WERI-Rb-1 (cell line): ENCODE measurements at regions not wholly inside any gene's neighbourhood (a gene's known extent, or its start where the extent isn't known, plus 50 kb on each side); places are given as distances from the start of the nearest gene placed in this dataset.

Experiments
- DNase-seq: peaks from one replicate; pipeline ENCODE4 v3.0.0-alpha.2; 2020
- H3K27ac ChIP-seq: fragments of 250-450 bp; sonication (Bioruptor Pico); 2 replicates; pipeline ENCODE4 v1.5.1; 2020; ENCODE audit warnings: mild to moderate bottlenecking, moderate library complexity
- H3K27me3 ChIP-seq: fragments of 250-450 bp; sonication (Bioruptor Pico); 2 replicates; pipeline ENCODE4 v1.5.1; 2021; ENCODE audit warnings: mild to moderate bottlenecking, low read depth, moderate library complexity; ENCODE audit not compliant: insufficient read depth, severe bottlenecking
- H3K36me3 ChIP-seq: fragments of 250-450 bp; sonication (Bioruptor Pico); 2 replicates; pipeline ENCODE4 v1.5.1; 2020; ENCODE audit warnings: mild to moderate bottlenecking, moderate library complexity
- H3K4me3 ChIP-seq: 2 replicates; pipeline ENCODE4 v1.5.1; 2011; ENCODE audit warnings: low read depth, mild to moderate bottlenecking, control low read depth, low read length
- H3K9me3 ChIP-seq: fragments of 250-450 bp; sonication (Bioruptor Pico); 2 replicates; pipeline ENCODE4 v1.5.1; 2021; ENCODE audit warnings: mild to moderate bottlenecking, moderate library complexity; ENCODE audit not compliant: severe bottlenecking
- TF ChIP-seq, protein P1 (sequence below): IDR thresholded peaks from 2 replicates; pipeline ENCODE4 v1.5.1; 2011; ENCODE audit warnings: low read depth, mild to moderate bottlenecking, control low read depth, inconsistent platforms, low read length

DNA sequence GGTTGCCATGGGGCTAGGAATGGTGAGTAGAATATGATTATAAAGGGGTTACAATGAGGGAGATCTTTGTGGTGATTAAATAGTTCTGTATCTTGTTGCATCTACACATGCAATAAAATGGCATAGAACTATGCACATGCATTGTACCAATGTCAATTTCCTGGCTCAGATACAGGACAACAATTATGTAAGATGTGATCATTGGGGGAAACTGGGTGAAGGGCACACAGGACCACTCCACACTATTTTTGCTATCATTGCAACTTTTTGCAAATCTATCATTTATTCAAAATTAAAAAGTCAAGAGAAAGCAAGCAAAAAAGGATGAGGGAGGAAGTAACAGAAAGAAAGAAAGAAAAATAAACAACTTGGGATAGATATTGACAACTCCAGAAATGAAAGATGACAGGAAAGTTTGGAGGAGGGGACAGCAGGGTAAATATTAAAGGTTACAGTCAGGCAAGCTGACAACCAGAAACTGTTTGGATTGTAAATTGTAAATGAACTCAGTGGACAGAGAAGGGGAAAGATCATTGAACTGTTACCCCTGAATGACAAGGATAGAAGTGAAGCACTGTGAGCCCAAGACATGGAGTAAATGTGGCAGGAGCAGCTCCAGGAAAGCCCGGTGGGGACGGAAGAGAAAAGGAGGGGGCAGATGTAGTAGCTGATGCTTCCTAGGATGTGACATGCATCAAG, 499.6 kb upstream of the JARID2 start:
- TF ChIP-seq, protein P1, sequence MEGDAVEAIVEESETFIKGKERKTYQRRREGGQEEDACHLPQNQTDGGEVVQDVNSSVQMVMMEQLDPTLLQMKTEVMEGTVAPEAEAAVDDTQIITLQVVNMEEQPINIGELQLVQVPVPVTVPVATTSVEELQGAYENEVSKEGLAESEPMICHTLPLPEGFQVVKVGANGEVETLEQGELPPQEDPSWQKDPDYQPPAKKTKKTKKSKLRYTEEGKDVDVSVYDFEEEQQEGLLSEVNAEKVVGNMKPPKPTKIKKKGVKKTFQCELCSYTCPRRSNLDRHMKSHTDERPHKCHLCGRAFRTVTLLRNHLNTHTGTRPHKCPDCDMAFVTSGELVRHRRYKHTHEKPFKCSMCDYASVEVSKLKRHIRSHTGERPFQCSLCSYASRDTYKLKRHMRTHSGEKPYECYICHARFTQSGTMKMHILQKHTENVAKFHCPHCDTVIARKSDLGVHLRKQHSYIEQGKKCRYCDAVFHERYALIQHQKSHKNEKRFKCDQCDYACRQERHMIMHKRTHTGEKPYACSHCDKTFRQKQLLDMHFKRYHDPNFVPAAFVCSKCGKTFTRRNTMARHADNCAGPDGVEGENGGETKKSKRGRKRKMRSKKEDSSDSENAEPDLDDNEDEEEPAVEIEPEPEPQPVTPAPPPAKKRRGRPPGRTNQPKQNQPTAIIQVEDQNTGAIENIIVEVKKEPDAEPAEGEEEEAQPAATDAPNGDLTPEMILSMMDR = no peak
- Histone ChIP-seq H3K9me3 (peaks cover 2% of the 10 kb centered on the region), H3K36me3 (no peaks in the 10 kb centered on the region), H3K27ac (no peak overlapping the region), H3K27me3 (no peaks in the 10 kb centered on the region), H3K4me3 (no peak overlapping the region)
- no peak for DNase-seq

DNA sequence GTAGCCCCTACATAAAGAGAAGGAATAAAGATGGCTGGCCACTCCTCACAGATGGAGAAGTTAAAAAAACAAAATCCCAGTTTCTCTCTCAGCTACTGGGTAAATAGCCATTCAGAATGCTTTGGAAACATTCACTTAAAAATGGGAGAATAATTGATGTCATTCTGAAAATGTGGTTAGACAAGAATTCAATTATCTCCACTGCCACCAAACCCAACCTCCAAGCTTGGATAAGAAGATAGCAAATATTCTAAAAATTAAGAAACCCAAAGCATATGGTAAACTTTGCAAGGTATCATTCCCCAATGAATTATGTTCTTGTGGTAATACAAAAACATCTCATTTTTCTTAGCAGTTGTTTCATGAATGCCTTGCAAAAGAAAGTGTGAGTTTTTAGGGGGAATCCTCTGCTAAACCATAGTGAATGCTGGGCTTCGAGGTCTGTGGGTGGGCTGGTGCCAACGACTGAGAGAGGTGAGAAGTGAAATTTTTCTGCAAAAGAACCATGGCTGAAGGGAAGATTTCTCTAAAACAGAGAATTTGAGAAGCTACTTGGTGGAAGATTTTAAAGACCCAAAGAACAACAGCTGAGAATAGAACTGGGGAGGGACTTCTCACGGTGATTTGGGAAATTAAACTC, 497.9 kb upstream of the JARID2 start:
- H3K27ac ChIP-seq = no peak overlapping the region
- no peak for DNase-seq

DNA sequence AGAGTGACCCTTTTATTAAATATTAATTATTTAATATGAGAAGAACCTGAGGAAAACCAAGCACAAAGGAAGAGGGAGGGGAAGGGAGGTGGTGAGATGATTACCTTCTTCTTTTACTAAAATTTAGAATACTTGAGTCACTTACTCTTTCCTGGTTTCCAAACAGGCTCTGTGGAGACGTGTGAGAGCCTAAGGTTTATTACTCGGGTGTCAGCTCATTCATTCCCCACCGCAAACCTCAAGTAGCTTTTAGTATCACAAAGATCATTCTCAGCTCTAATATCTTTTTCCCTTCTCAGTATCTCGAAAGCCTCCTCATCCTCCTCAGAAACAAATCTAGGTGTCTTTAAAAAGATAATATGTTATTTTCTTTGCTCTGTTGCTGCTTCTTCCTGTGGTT, 497.2 kb upstream of the JARID2 start:
- no peak for DNase-seq
- Histone ChIP-seq H3K27ac (no peak overlapping the region), H3K27me3 (no peaks in the 10 kb centered on the region), H3K9me3 (no peaks in the 10 kb centered on the region), H3K36me3 (no peaks in the 10 kb centered on the region), H3K4me3 (no peak overlapping the region)
- TF ChIP-seq, protein P1 = no peak

More for the DNA sequence above, 497.9 kb upstream of the JARID2 start:
- TF ChIP-seq, protein P1 = no peak
- no peaks in the 10 kb centered on the region for H3K9me3 ChIP-seq
- H3K36me3 ChIP-seq = no peaks in the 10 kb centered on the region
- no peaks in the 10 kb centered on the region for H3K27me3 ChIP-seq
- no peak overlapping the region for H3K4me3 ChIP-seq

DNA sequence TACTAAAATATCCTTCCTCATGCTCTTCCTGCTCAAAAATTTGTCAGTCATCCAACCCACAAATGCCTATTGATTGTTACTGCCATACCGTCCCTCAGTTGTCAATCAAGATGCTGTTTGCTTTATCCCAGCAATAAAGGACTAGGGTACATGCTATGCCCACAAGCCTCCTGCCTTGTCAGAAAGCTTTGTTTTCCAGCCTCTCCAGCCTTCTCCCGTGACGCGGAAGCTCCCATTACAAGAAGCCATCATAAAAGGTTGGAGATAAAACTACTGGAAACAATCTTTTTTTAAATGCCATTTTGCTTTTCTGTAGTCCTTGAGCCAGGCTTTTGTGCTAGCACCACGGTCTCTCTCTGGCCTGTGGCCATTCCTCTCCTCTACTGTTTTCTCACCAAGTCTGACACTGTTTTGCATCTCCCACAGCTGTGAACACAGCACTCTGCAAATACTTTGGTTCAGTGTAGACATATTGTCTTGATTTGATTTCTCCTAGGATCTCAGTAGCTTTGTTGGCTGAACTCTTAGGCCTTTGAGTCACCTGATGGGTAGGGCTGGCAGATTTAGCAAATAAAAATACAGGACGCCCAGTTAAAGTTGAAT, 495.7 kb upstream of the JARID2 start:
- no peaks in the 10 kb centered on the region for H3K9me3 ChIP-seq
- no peak for DNase-seq
- no peak overlapping the region for H3K4me3 ChIP-seq
- H3K36me3 ChIP-seq = no peaks in the 10 kb centered on the region
- no peaks in the 10 kb centered on the region for H3K27me3 ChIP-seq
- no peak overlapping the region for H3K27ac ChIP-seq
- TF ChIP-seq, protein P1 = no peak

DNA sequence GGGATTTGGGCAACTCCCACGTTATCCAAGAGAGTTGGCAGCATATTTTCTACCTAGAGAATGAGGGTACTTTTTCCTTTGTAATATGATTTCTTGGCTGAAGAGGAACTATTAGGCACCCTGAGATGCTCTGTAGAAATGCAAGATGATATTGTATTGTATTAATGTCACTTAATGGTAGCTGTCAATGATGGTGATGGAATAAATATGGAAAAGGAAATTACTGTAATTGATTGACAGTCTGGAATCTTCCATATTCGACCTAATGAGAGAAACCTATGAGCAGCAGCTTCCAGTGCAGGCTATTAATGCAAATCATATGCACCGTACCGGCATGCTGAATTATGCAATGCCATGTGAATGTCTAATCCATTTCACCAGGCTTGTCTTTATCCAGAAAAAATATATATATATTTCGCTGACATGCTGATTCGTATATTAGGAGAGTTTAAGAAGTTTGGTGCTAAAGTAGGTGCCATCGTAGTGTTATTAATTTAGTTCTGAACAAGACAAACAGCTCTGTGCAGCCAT, 494.2 kb upstream of the JARID2 start:
- H3K27me3 ChIP-seq = no peaks in the 10 kb centered on the region
- TF ChIP-seq, protein P1 = no peak
- H3K36me3 ChIP-seq = no peaks in the 10 kb centered on the region
- no peak overlapping the region for H3K27ac ChIP-seq
- H3K4me3 ChIP-seq = no peak overlapping the region
- no peak for DNase-seq
- no peaks in the 10 kb centered on the region for H3K9me3 ChIP-seq
